ENCODE measurements at regions not wholly inside any gene's neighbourhood (a gene's known extent, or its start where the extent isn't known, plus 50 kb on each side); places are given as distances from the start of the nearest gene placed in this dataset.

DNA sequence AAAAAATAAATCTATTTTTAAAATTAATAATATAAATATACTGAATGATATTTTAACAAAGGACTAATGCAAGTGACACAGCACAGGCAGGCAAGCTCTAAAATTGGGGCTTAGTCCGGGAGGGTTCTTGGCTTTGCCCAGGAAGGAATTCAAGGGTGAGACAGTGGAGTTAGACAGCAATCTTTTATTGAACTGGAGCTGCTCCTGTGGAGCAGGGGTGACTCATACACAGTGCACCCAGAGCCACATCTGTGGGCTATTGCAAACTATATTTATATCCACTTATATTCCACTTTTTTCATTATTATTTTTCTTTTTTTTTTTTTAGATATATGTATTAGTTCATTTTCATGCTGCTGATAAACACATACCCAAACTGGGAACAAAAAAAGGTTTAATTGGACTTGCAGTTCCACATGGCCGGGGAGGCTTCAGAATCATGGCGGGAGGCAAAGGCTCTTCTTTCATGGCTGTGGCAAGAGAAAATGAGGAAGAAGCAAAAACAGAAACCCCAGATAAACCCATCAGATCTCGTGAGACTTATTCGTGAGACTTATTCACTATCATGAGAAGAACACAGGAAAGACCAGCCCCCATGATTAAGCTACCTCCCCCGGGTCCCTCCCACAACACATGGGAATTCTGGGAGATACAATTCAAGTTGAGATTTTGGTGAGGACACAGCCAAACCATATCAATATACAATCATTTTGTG lies 437.1 kb downstream of the BCL11A start:
- TF ChIP-seq, protein P1, sequence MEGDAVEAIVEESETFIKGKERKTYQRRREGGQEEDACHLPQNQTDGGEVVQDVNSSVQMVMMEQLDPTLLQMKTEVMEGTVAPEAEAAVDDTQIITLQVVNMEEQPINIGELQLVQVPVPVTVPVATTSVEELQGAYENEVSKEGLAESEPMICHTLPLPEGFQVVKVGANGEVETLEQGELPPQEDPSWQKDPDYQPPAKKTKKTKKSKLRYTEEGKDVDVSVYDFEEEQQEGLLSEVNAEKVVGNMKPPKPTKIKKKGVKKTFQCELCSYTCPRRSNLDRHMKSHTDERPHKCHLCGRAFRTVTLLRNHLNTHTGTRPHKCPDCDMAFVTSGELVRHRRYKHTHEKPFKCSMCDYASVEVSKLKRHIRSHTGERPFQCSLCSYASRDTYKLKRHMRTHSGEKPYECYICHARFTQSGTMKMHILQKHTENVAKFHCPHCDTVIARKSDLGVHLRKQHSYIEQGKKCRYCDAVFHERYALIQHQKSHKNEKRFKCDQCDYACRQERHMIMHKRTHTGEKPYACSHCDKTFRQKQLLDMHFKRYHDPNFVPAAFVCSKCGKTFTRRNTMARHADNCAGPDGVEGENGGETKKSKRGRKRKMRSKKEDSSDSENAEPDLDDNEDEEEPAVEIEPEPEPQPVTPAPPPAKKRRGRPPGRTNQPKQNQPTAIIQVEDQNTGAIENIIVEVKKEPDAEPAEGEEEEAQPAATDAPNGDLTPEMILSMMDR (IDR thresholded peaks at IDR 0.05; ENCODE audit: unreplicated experiment in 3 of 3) = no peak
- Mint-ChIP-seq H3K27ac (no peak overlapping the region), H3K9me3 (peaks cover 56% of the 10 kb centered on the region), H3K4me3 (no peak overlapping the region), H3K4me1 (no peaks in the 10 kb centered on the region), H3K36me3 (ENCODE audit: low read depth) (peaks cover 13% of the 10 kb centered on the region), H3K27me3 (ENCODE audit: low read depth) (no peaks in the 10 kb centered on the region)

DNA sequence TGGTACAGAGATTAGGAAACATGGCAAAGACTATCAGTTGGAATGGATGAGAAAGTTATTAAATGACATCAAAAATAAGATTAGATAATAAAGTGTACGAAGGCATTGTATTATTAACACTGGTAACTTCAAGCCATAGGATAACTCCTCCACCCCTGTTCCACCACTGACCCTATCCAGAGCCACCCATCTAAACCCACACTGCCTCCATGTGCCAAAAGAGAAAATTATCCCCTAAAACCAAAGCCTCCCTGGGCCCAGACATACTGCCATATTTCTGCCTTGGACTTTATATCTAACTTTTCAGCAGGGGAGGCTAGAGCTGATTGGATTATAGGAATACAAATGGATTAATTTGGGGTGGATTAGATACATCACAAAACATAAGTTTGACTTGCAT lies 443.7 kb downstream of the BCL11A start:
- Mint-ChIP-seq H3K36me3 (ENCODE audit: low read depth) (peaks cover 5% of the 10 kb centered on the region), H3K9me3 (peaks cover 18% of the 10 kb centered on the region), H3K27me3 (ENCODE audit: low read depth) (peaks cover 2% of the 10 kb centered on the region), H3K4me3 (no peak overlapping the region), H3K27ac (no peak overlapping the region), H3K4me1 (peaks cover 6% of the 10 kb centered on the region)
- TF ChIP-seq, protein P1 (IDR thresholded peaks at IDR 0.05; ENCODE audit: unreplicated experiment in 3 of 3) = no peak

DNA sequence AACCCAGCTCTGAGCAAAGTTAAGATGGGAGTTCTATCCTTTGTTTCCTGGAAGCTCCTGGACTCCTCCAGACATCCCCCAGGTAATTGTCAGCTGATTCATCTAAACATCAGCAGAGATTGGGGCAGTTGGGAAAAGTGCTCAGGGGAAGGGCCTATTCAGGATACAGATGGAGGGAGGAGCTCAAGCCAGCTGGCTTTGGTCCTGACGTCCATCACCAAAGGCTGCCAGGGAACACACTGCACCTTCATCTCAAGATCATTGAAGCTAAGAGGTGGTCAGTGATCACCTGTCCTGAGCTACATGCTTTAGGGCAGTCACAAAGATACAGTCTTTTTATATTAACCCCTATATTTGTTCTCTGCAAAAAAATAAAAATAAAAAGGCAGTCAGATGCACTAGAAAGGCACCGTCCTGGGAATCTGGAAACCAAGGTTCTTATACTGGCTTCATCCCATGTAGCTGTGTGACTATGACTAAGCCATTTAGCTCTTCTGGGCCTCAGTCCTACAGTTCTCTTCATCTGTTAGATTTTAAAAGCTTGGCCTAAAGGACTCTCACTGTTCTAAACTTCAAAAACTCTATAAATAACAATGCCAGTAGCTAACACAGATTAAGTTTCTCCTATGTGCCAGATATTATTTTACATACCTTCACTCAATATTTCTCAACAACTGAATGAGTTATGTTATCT lies 446.5 kb downstream of the BCL11A start:
- H3K27ac Mint-ChIP-seq = no peak overlapping the region
- H3K36me3 Mint-ChIP-seq (ENCODE audit: low read depth) = no peaks in the 10 kb centered on the region
- TF ChIP-seq, protein P1 (IDR thresholded peaks at IDR 0.05; ENCODE audit: unreplicated experiment in 3 of 3) = no peak
- H3K4me1 Mint-ChIP-seq = peaks cover 6% of the 10 kb centered on the region
- no peak overlapping the region for H3K4me3 Mint-ChIP-seq
- H3K9me3 Mint-ChIP-seq = no peaks in the 10 kb centered on the region
- H3K27me3 Mint-ChIP-seq (ENCODE audit: low read depth) = peaks cover 5% of the 10 kb centered on the region

DNA sequence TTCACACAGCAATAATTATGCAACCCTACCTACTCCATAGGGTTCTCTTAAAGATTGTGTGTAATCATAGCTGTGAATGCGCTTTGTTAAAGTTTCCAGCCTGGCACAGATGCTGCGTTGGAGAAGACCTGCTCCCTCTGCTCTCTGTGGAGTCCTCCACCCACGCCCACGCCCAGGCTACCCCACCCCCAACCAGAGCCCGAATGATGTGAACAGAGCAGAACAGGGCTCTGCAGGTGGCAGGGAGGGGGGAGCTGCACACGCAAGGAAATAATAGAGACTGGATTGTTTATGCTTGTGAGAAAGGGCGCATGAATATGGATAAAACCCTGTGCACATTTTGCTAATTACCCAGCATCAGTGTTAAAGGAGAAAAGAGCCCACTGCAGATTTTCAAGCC lies 447.5 kb downstream of the BCL11A start:
- TF ChIP-seq, protein P1 (IDR thresholded peaks at IDR 0.05; ENCODE audit: unreplicated experiment in 3 of 3) = no peak

DNA sequence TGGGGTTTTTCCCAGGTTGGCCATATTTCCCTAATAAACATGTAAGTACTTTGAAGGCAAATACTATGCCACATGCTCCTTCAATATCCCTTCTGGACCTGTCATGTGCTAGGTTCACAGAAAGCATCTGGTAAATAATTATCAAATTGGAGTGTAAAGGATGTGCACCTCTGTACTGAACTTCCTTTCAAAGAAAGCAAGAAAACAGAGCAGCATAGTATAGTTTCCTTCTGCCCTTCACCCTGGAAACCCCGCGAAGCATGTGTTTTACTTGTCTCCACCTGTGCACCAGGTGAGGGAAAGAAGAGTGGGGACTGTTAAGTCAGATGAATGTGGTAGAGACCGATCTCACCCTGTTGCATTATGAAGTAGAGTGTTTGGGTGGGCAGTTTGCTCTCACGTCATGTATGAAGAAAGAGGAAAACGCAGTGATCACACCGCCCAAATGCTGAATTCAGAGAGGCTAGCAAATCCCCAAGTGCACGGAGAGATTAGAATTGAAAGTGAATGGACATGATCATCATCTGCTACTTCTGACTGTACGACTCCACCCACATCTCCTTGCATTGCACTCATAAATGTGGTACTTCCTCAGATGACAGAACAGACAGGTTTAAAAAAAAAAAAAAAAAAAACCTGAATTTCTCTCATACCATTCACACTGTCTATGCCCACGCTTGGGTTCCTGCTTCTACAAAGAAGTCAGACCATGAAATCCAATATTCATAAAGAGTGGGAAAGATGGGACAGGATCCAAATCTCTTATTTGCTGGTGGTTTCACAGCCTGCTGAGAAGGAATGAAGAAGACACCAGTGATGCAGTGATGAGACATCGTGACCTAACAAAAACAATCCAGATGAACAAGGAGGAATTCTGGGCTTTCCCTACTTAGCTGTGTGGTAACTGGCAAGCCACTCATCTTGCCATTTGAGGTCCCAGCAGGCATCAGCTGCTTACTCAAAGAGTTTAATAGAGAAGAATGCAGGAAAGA lies 448.6 kb downstream of the BCL11A start:
- H3K4me3 Mint-ChIP-seq = no peak overlapping the region
- peaks cover 6% of the 10 kb centered on the region for H3K4me1 Mint-ChIP-seq
- no peaks in the 10 kb centered on the region for H3K9me3 Mint-ChIP-seq
- no peak overlapping the region for H3K27ac Mint-ChIP-seq
- no peaks in the 10 kb centered on the region for H3K36me3 Mint-ChIP-seq (ENCODE audit: low read depth)
- TF ChIP-seq, protein P1 (IDR thresholded peaks at IDR 0.05; ENCODE audit: unreplicated experiment in 3 of 3) = no peak
- H3K27me3 Mint-ChIP-seq (ENCODE audit: low read depth) = peaks cover 5% of the 10 kb centered on the region

More for the DNA sequence above, 447.5 kb downstream of the BCL11A start:
- Mint-ChIP-seq H3K27me3 (ENCODE audit: low read depth) (peaks cover 5% of the 10 kb centered on the region), H3K36me3 (ENCODE audit: low read depth) (no peaks in the 10 kb centered on the region), H3K27ac (no peak overlapping the region), H3K4me1 (peaks cover 6% of the 10 kb centered on the region), H3K9me3 (no peaks in the 10 kb centered on the region), H3K4me3 (no peak overlapping the region)

All from nephron (organoid).